HUES48 (cell line): ENCODE measurements at regions not wholly inside any gene's neighbourhood (a gene's known extent, or its start where the extent isn't known, plus 50 kb on each side); places are given as distances from the start of the nearest gene placed in this dataset.

Experiments
- H3K27ac ChIP-seq: one replicate; pipeline ENCODE4 v1.7.0; 2013; ENCODE audit warnings: low read depth, low read length, inconsistent platforms
- H3K27me3 ChIP-seq: 2 replicates; pipeline ENCODE4 v1.6.1; 2013; ENCODE audit warnings: mild to moderate bottlenecking, low read length; ENCODE audit not compliant: control insufficient read depth, insufficient read depth
- H3K36me3 ChIP-seq: 2 replicates; pipeline ENCODE4 v1.6.1; 2013; ENCODE audit warnings: low read length; ENCODE audit not compliant: control insufficient read depth, insufficient read depth
- H3K4me1 ChIP-seq: 2 replicates; pipeline ENCODE4 v1.6.1; 2013; ENCODE audit warnings: mild to moderate bottlenecking, low read length; ENCODE audit not compliant: control insufficient read depth, insufficient read depth
- H3K4me3 ChIP-seq: 2 replicates; pipeline ENCODE4 v1.5.1; 2013; ENCODE audit warnings: mild to moderate bottlenecking, low read depth, low read length
- H3K9ac ChIP-seq: 2 replicates; pipeline ENCODE4 v1.6.1; 2013; ENCODE audit warnings: mild to moderate bottlenecking, low read depth, low read length, moderate library complexity
- H3K9me3 ChIP-seq: 2 replicates; pipeline ENCODE4 v1.6.1; 2013; ENCODE audit warnings: low read length; ENCODE audit not compliant: control insufficient read depth, insufficient read depth

DNA sequence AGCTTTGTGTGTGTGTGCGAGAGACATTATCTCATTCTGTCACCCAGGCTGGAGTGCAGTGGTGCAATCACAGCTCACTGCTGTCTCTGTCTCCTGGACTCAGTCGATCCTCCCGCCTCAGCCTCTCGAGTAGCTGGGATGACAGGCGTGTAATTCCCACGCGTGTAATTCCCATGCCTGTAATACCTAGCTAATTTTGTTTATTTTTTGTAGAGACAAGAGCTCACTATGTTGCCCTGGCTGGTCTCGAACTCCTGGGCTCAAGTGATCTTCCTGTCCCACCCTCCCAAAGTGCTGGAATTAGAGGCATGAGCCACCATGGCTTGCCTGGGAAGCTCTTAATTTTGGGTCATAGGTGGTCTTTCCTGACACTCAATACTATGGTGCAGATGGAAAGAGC, 205.3 kb upstream of the TNRC6C start:
- H3K27me3 ChIP-seq: no peaks in the 10 kb centered on the region
- H3K27ac ChIP-seq: no peak overlapping the region
- H3K9me3 ChIP-seq: no peaks in the 10 kb centered on the region
- no peak overlapping the region for H3K4me3 ChIP-seq
- no peaks in the 10 kb centered on the region for H3K36me3 ChIP-seq
- H3K4me1 ChIP-seq: no peaks in the 10 kb centered on the region
- no peak overlapping the region for H3K9ac ChIP-seq

DNA sequence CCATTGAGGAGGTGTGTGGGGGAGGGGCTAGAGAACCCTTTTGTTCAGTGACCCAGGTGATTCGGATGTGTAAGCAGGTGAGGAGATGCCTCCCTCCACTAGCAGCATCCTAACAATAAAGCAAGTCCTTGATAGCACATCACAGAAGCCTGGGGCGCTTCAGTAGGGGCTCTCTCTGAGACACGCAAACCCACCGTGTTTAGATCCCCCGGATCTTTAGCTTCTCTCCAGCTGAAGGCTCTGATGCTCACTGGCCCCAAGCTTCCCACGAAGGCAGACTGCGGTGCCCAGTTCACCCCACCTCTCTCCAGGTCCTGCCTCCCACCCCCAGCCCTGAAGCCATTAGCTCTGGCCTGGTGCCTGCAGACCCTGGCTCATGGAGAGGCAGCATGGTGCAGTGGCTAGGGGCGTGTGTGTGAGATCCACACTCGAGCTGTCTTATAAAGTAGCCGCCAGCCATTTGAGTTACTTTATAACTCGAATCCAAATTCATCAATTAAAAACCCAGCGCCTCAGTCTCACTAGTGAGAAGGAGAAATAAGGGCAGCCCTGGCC, 204.7 kb upstream of the TNRC6C start:
- Histone ChIP-seq H3K36me3 (no peaks in the 10 kb centered on the region), H3K27me3 (no peaks in the 10 kb centered on the region), H3K4me3 (no peak overlapping the region), H3K9ac (no peak overlapping the region), H3K27ac (no peak overlapping the region), H3K9me3 (no peaks in the 10 kb centered on the region), H3K4me1 (no peaks in the 10 kb centered on the region)

DNA sequence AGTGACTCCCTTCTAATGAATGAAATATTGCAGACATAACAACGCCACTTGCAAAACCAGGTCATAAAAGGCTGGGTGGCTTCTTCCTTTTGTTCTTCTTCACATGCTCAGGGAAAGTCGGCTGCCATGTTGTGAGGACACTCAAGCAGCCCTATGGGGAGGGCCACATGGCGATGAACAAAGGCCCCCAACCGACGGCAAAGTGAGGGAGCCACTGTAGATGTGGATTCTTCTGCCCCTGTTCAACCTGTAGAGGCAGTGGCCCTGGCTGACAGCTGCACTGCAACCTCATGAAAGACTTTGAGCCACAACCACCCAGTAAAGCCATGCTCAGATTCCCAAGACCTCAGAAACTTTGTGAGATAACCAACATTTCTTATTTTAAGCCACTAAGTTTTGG, 203.5 kb upstream of the TNRC6C start:
- Histone ChIP-seq H3K4me1 (no peaks in the 10 kb centered on the region), H3K27ac (no peak overlapping the region), H3K27me3 (no peaks in the 10 kb centered on the region), H3K9me3 (no peaks in the 10 kb centered on the region), H3K9ac (no peak overlapping the region), H3K36me3 (no peaks in the 10 kb centered on the region), H3K4me3 (no peak overlapping the region)

DNA sequence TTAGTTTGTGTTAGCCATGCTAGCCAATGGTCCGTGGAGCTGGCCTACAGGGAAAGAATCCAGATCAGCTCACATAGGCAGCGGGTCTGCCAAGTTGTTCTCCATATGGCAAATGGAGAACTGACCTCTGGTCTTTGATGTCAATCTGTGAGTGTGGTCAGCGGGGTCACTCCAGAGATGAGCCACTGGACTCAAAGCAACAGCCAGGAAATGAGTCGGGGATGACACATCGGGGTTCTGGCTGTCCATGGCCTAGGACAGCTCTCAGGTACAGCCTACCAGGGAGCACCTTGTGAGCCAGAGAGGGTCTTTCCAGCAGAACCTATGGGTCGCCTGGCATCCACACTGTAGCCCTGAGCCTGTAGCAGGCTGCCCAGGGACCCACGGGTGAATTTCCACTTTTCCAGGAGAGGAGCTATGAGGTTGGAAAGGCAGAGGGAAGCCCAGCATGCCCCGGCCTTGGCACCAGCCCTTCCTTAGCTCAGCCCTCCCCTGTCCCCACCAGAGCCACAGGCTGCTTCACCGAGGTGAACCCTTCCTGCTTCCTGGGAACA, 203.0 kb upstream of the TNRC6C start:
- H3K27me3 ChIP-seq: no peaks in the 10 kb centered on the region
- H3K9ac ChIP-seq: no peak overlapping the region
- no peak overlapping the region for H3K4me3 ChIP-seq
- no peak overlapping the region for H3K27ac ChIP-seq
- no peaks in the 10 kb centered on the region for H3K36me3 ChIP-seq
- H3K9me3 ChIP-seq: no peaks in the 10 kb centered on the region
- H3K4me1 ChIP-seq: no peaks in the 10 kb centered on the region

DNA sequence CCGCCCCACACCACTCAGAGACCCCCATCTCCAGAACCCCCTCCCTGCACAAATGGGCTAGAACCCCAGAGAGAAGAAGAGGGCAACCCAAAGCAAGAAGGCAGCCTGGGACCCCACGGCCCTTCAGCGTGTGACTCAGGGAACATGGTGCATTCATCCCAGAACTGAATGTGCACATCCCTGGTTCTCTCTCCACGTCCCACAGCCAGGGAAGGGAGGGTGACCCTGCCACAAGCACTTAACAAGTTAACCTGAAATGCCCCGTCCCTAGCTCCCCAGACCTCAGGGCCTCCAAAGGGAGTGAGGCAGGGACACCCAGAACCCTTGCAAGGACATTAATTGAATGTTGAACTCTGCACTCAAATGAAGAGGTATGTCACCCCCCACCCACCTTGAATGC, 202.5 kb upstream of the TNRC6C start:
- no peaks in the 10 kb centered on the region for H3K4me1 ChIP-seq
- H3K9me3 ChIP-seq: no peaks in the 10 kb centered on the region
- no peaks in the 10 kb centered on the region for H3K36me3 ChIP-seq
- H3K4me3 ChIP-seq: no peak overlapping the region
- H3K9ac ChIP-seq: no peak overlapping the region
- no peak overlapping the region for H3K27ac ChIP-seq
- no peaks in the 10 kb centered on the region for H3K27me3 ChIP-seq

DNA sequence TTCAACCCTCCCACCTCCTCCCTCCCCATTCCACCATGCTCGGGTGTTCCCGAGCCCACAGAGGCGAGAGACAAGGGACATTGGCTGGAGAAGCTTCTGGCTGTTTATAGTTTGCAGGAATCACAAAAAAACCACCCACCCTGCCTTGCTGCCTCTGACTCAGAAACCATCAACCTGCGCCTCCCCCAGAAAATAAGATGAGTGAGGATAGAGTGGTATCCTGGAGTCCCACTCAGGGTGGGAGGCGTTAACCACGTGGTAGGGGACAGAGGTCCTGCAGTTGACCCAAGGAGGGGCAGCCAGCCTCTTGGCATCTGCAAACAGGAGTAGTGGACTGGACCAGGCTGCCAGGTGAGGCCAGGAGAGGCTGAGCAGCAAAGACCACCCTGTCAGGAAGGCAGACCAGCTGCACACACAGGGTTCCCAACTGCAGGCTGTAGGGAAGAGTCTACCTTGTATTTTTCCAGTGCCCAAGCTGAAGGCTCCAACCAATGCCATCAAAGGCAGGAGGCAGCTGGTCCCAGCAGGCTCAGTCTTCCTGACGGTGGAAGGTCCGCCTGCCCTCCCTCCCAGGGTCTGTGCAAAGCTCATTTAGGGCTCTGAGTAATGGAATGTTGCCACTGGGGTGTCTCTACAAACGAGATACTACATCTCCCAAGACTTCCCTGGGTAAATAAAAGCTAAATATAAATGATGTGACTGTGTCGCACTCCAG, 201.5 kb upstream of the TNRC6C start:
- Histone ChIP-seq H3K4me3 (no peak overlapping the region), H3K9me3 (no peaks in the 10 kb centered on the region), H3K27me3 (no peaks in the 10 kb centered on the region), H3K36me3 (no peaks in the 10 kb centered on the region), H3K9ac (no peak overlapping the region), H3K4me1 (no peaks in the 10 kb centered on the region), H3K27ac (no peak overlapping the region)

DNA sequence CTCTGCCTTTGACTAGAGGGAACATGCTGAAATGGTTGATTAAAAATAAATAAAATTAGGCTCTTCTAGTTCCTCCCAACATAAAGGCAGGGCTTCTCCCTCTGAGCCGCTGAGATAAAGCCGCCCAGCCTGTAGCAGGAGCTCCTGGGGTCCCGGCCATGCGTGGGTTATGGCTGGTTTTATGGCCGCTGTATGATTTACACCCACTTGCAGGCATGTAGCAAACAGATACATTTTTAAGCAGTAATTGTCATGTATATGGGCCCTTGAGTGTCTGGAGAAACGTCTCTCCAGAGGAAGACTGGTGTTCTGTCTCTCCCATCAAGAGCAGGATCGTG, 201.0 kb upstream of the TNRC6C start:
- H3K9me3 ChIP-seq: no peaks in the 10 kb centered on the region
- H3K27me3 ChIP-seq: no peaks in the 10 kb centered on the region
- no peaks in the 10 kb centered on the region for H3K36me3 ChIP-seq
- H3K27ac ChIP-seq: no peak overlapping the region
- no peak overlapping the region for H3K9ac ChIP-seq
- H3K4me1 ChIP-seq: peaks cover under 1% of the 10 kb centered on the region; the same call in 1 of the 2 replicates
- no peak overlapping the region for H3K4me3 ChIP-seq

DNA sequence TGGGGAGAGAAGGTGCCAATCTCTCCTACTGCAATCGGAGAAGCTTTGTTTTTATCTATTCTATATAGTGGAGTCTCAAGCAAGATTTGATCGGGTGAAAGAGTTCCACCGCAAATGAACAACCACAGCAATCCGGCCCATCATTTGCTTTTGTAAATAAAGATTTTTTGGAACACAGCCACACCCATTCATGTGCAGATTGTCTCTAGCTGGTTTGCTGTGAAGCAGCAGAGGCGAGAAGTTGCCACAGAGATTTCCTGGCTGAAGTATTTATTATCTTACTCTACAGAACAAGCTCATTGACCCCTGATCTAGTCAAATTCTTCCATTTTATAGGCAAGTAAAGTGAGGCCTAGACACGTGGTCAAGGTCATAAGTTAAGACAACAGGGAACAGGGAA, 195.5 kb upstream of the TNRC6C start:
- H3K36me3 ChIP-seq: no peaks in the 10 kb centered on the region
- no peaks in the 10 kb centered on the region for H3K9me3 ChIP-seq
- H3K9ac ChIP-seq: no peak overlapping the region
- no peak overlapping the region for H3K4me3 ChIP-seq
- H3K27ac ChIP-seq: no peak overlapping the region
- no peaks in the 10 kb centered on the region for H3K27me3 ChIP-seq
- H3K4me1 ChIP-seq: peaks cover 13% of the 10 kb centered on the region

DNA sequence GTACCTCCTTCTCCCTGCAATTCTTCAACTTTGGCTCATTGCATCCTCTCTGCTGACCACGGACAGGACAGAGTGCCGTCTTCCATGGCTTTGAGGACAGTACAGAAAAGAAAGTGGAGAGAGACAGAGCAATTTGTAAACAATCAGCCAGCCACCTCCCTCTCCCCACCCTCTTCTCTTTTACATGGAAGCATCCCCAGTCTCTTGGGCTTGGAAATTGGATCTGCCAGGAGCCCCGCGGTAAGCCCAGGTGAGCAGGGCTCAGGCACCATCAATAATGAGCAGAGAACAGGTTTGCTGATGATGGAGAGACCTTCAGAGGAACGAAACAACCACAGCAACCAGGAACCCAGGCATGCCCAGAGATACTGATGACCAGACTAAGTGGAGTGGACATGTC, 194.9 kb upstream of the TNRC6C start:
- Histone ChIP-seq H3K36me3 (no peaks in the 10 kb centered on the region), H3K27ac (no peak overlapping the region), H3K9me3 (no peaks in the 10 kb centered on the region), H3K4me3 (no peak overlapping the region), H3K9ac (no peak overlapping the region), H3K27me3 (no peaks in the 10 kb centered on the region), H3K4me1 (peaks cover 13% of the 10 kb centered on the region)

DNA sequence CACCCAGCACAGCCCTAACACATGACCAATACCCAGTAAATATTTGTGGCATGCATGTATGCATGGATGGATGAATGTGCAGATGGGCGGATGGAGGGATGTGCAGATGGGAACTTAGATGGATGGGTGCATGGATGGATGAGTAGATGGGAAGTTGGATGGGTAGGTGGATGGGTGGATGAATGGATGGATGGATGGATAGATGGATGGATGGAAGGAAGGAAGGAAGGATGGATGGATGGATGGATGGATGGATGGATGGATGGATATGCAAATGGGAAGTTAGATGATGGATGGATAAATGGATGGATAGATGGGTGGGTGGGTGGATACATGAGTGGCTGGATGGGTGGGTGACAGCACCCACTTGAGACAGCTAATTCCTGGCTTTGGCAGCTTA, 193.2 kb upstream of the TNRC6C start:
- no peaks in the 10 kb centered on the region for H3K27me3 ChIP-seq

DNA sequence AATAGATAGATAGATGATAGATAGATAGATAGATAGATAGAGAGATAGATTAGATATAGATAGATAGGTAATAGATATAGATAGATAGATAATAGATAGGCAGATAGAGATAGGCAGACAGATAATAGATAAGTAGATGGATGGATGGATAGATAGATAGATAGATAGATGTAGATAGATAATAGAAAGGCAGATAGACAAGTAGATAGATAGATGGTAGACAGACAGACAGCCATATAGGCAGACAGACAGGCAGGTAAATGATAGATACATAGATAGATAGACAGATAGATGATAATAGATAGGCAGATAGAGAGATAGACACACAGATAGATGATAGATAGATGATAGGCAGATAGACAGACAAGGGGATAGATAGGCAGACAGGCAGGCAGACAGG, 191.4 kb upstream of the TNRC6C start:
- Histone ChIP-seq H3K27me3 (no peaks in the 10 kb centered on the region), H3K9me3 (no peaks in the 10 kb centered on the region), H3K27ac (no peak overlapping the region), H3K9ac (no peak overlapping the region), H3K36me3 (no peaks in the 10 kb centered on the region), H3K4me3 (no peak overlapping the region), H3K4me1 (peaks cover 13% of the 10 kb centered on the region)

More for the DNA sequence above, 193.2 kb upstream of the TNRC6C start:
- no peak overlapping the region for H3K27ac ChIP-seq
- no peaks in the 10 kb centered on the region for H3K36me3 ChIP-seq
- H3K9me3 ChIP-seq: no peaks in the 10 kb centered on the region
- H3K4me1 ChIP-seq: peaks cover 13% of the 10 kb centered on the region
- H3K9ac ChIP-seq: no peak overlapping the region
- H3K4me3 ChIP-seq: no peak overlapping the region
